OCI-LY1 (cell line): ENCODE measurements at regions not wholly inside any gene's neighbourhood (a gene's known extent, or its start where the extent isn't known, plus 50 kb on each side); places are given as distances from the start of the nearest gene placed in this dataset.

Experiments used
- H2AFZ ChIP-seq: fragments of 200-600 bp; sonication (generic), shearing (Covaris generic); 2 replicates; pipeline ENCODE4 v1.6.0; 2014; ENCODE audit warnings: antibody characterized with exemption, mild to moderate bottlenecking, low read length
- H3F3A ChIP-seq: fragments of 200-600 bp; sonication (generic), shearing (Covaris generic); 2 replicates; pipeline ENCODE4 v1.6.0; 2014; ENCODE audit warnings: mild to moderate bottlenecking, antibody characterized with exemption, low read length, moderate library complexity; ENCODE audit not compliant: insufficient read depth
- H3K27ac ChIP-seq: fragments of 200-600 bp; sonication (generic); 2 replicates; pipeline ENCODE4 v1.5.1; 2014; ENCODE audit warnings: low read length, mixed run types, mild to moderate bottlenecking, low read depth; ENCODE audit not compliant: poor library complexity, severe bottlenecking
- H3K27me3 ChIP-seq: fragments of 200-600 bp; sonication (generic); 2 replicates; pipeline ENCODE4 v1.6.0; 2014; ENCODE audit warnings: antibody characterized with exemption, mild to moderate bottlenecking, low read length, moderate library complexity; ENCODE audit not compliant: insufficient read depth
- H3K36me3 ChIP-seq: fragments of 200-600 bp; sonication (generic); 2 replicates; pipeline ENCODE4 v1.6.1; 2014; ENCODE audit warnings: mild to moderate bottlenecking, antibody characterized with exemption, low read length, moderate library complexity, mixed read lengths; ENCODE audit not compliant: insufficient read depth
- H3K4me1 ChIP-seq: fragments of 200-600 bp; sonication (generic); 2 replicates; pipeline ENCODE4 v1.5.1; 2014; ENCODE audit warnings: mild to moderate bottlenecking, low read length, moderate library complexity; ENCODE audit not compliant: insufficient read depth, severe bottlenecking
- H3K4me2 ChIP-seq: fragments of 200-600 bp; sonication (generic), shearing (Covaris generic); 2 replicates; pipeline ENCODE4 v1.6.1; 2014; ENCODE audit warnings: low read length
- H3K4me3 ChIP-seq: fragments of 200-600 bp; sonication (generic); 2 replicates; pipeline ENCODE4 v1.5.1; 2014; ENCODE audit warnings: low read length, low read depth, mild to moderate bottlenecking, mixed read lengths; ENCODE audit not compliant: poor library complexity, severe bottlenecking
- H3K79me2 ChIP-seq: fragments of 200-600 bp; shearing (Covaris generic); 2 replicates; pipeline ENCODE4 v1.6.1; 2016; ENCODE audit warnings: mixed run types, low read length, mixed read lengths; ENCODE audit not compliant: insufficient read depth
- H3K9ac ChIP-seq: fragments of 200-600 bp; sonication (generic), shearing (Covaris generic); 2 replicates; pipeline ENCODE4 v1.6.1; 2014; ENCODE audit warnings: mild to moderate bottlenecking, low read length, mixed read lengths
- H3K9me2 ChIP-seq: fragments of 200-600 bp; sonication (generic), shearing (Covaris generic); 2 replicates; pipeline ENCODE4 v1.6.1; 2014; ENCODE audit warnings: low read depth, mild to moderate bottlenecking, low read length, mixed read lengths
- H3K9me3 ChIP-seq: fragments of 200-600 bp; shearing (Covaris generic); 2 replicates; pipeline ENCODE4 v1.6.1; 2014; ENCODE audit warnings: low read length, mixed read lengths
- H4K20me1 ChIP-seq: fragments of 200-600 bp; sonication (generic), shearing (Covaris generic); 2 replicates; pipeline ENCODE4 v1.6.0; 2016; ENCODE audit warnings: mild to moderate bottlenecking, low read length; ENCODE audit not compliant: insufficient read depth
- CTCF ChIP-seq: fragments of 200-600 bp; sonication (generic), shearing (Covaris generic); IDR thresholded peaks from 2 replicates; pipeline ENCODE4 v1.5.1; 2017; ENCODE audit warnings: mild to moderate bottlenecking, antibody characterized with exemption, low read length, moderate library complexity, mixed read lengths
- EZH2 ChIP-seq: fragments of 200-600 bp; sonication (generic), shearing (Covaris generic); IDR thresholded peaks from 2 replicates; pipeline ENCODE4 v1.8.0; 2017; ENCODE audit warnings: borderline replicate concordance, mixed run types, mild to moderate bottlenecking, antibody characterized with exemption, low read length, moderate library complexity, mixed read lengths

- H3K27ac ChIP-seq = no peak overlapping the region
- no peak for TF ChIP-seq CTCF
- no peak for TF ChIP-seq EZH2
Observed at GRCh38 chr11:33451364-33451763, 194.2 kb downstream of the HIPK3 start.

GRCh38 chr11:33449798-33450197, 192.6 kb downstream of the HIPK3 start:
- H3K27ac ChIP-seq = no peak overlapping the region
- H3K4me1 ChIP-seq = no peaks in the 10 kb centered on the region
- no peaks in the 10 kb centered on the region for H3K9me2 ChIP-seq
- no peaks in the 10 kb centered on the region for H3K36me3 ChIP-seq
- no peaks in the 10 kb centered on the region for H4K20me1 ChIP-seq
- H3K9ac ChIP-seq = no peak overlapping the region
- no peaks in the 10 kb centered on the region for H3K27me3 ChIP-seq
- H3K4me3 ChIP-seq = no peak overlapping the region
- H3K79me2 ChIP-seq = no peaks in the 10 kb centered on the region
- no peaks in the 10 kb centered on the region for H3F3A ChIP-seq
- H3K9me3 ChIP-seq = no peaks in the 10 kb centered on the region
- TF ChIP-seq EZH2 = no peak
- no peak for TF ChIP-seq CTCF
- no peak overlapping the region for H2AFZ ChIP-seq
- H3K4me2 ChIP-seq = no peak overlapping the region

More at GRCh38 chr11:33451364-33451763, 194.2 kb downstream of the HIPK3 start:
- H3K27me3 ChIP-seq = no peaks in the 10 kb centered on the region
- H3K79me2 ChIP-seq = no peaks in the 10 kb centered on the region
- H3K9me3 ChIP-seq = no peaks in the 10 kb centered on the region
- H3K9ac ChIP-seq = no peak overlapping the region
- no peaks in the 10 kb centered on the region for H3F3A ChIP-seq
- H2AFZ ChIP-seq = no peak overlapping the region
- no peaks in the 10 kb centered on the region for H3K4me1 ChIP-seq
- H4K20me1 ChIP-seq = no peaks in the 10 kb centered on the region
- H3K9me2 ChIP-seq = no peaks in the 10 kb centered on the region
- H3K4me2 ChIP-seq = no peak overlapping the region
- H3K4me3 ChIP-seq = no peak overlapping the region
- no peaks in the 10 kb centered on the region for H3K36me3 ChIP-seq

- Histone ChIP-seq H3K4me3 (no peak overlapping the region), H3K4me1 (no peaks in the 10 kb centered on the region), H3K9ac (no peak overlapping the region), H2AFZ (no peak overlapping the region), H3K36me3 (no peaks in the 10 kb centered on the region), H3K9me2 (no peaks in the 10 kb centered on the region), H3K27me3 (no peaks in the 10 kb centered on the region), H3K4me2 (no peak overlapping the region), H3F3A (no peaks in the 10 kb centered on the region), H3K79me2 (no peaks in the 10 kb centered on the region), H3K27ac (no peak overlapping the region), H4K20me1 (no peaks in the 10 kb centered on the region), H3K9me3 (no peaks in the 10 kb centered on the region)
- TF ChIP-seq EZH2 (no peak), CTCF (no peak)
Observed at GRCh38 chr11:33448461-33449130, 191.4 kb downstream of the HIPK3 start.
